Hepatocyte (in vitro differentiated cells): ENCODE measurements at regions not wholly inside any gene's neighbourhood (a gene's known extent, or its start where the extent isn't known, plus 50 kb on each side); places are given as distances from the start of the nearest gene placed in this dataset.

Experiments
- DNase-seq: peaks from one replicate; pipeline ENCODE4 v3.0.0-alpha.2; 2016; ENCODE audit warnings: low spot score
- H2AFZ ChIP-seq: fragments of 200-600 bp; sonication (generic); 2 replicates; pipeline ENCODE4 v1.6.0; 2016; ENCODE audit warnings: antibody characterized with exemption, mild to moderate bottlenecking
- H3K27ac ChIP-seq: fragments of 200-600 bp; sonication (generic); 2 replicates; pipeline ENCODE4 v1.5.1; 2016; ENCODE audit warnings: mild to moderate bottlenecking
- H3K27me3 ChIP-seq: fragments of 200-600 bp; sonication (generic); 2 replicates; pipeline ENCODE4 v1.6.1; 2016
- H3K36me3 ChIP-seq: fragments of 200-600 bp; sonication (generic); replicated peaks from 2 replicates; pipeline ENCODE4 v1.5.1; 2016; ENCODE audit warnings: low read depth; ENCODE audit not compliant: insufficient read depth
- H3K4me1 ChIP-seq: fragments of 200-600 bp; sonication (generic); 2 replicates; pipeline ENCODE4 v1.5.1; 2016; ENCODE audit warnings: mild to moderate bottlenecking, moderate library complexity; ENCODE audit not compliant: insufficient read depth
- H3K4me2 ChIP-seq: fragments of 200-600 bp; sonication (generic); 2 replicates; pipeline ENCODE4 v1.6.0; 2016
- H3K4me3 ChIP-seq: fragments of 200-600 bp; sonication (generic); 2 replicates; pipeline ENCODE4 v1.5.1; 2016; ENCODE audit warnings: mild to moderate bottlenecking
- H3K79me2 ChIP-seq: fragments of 200-600 bp; sonication (generic); 2 replicates; pipeline ENCODE4 v1.6.0; 2017; ENCODE audit warnings: mild to moderate bottlenecking
- H3K9me2 ChIP-seq: fragments of 200-600 bp; sonication (generic); replicated peaks from 2 replicates; pipeline ENCODE4 v1.6.0; 2017; ENCODE audit warnings: mild to moderate bottlenecking; ENCODE audit not compliant: insufficient read depth
- H3K9me3 ChIP-seq: fragments of 200-600 bp; sonication (generic); 2 replicates; pipeline ENCODE4 v1.5.1; 2016; ENCODE audit warnings: low read depth, mild to moderate bottlenecking
- H4K20me1 ChIP-seq: fragments of 200-600 bp; sonication (generic); 2 replicates; pipeline ENCODE4 v1.6.0; 2016; ENCODE audit warnings: mild to moderate bottlenecking; ENCODE audit not compliant: insufficient read depth, poor library complexity, severe bottlenecking
- EZH2 ChIP-seq: fragments of 200-600 bp; sonication (generic); IDR thresholded peaks from 2 replicates; pipeline ENCODE4 v1.6.1; 2016; ENCODE audit warnings: antibody characterized with exemption, mild to moderate bottlenecking, borderline replicate concordance
- EZH2phosphoT487 ChIP-seq: fragments of 200-600 bp; sonication (generic); IDR thresholded peaks from one replicate; pipeline ENCODE4 v1.6.1; 2018; ENCODE audit warnings: antibody characterized with exemption, mild to moderate bottlenecking, low read depth, moderate library complexity; ENCODE audit not compliant: unreplicated experiment, severe bottlenecking
- WGBS: methylation state at CpG from one replicate; pipeline ENCODE4 v1.1.6; 2016; ENCODE audit warnings: low lambda C conversion rate; ENCODE audit errors: missing lambda C conversion rate; 5-methylcytosine and 5-hydroxymethylcytosine counted together
- TF ChIP-seq, protein P1 (sequence below): fragments of 200-600 bp; sonication (generic); IDR thresholded peaks from 2 replicates; pipeline ENCODE4 v1.5.1; 2016; ENCODE audit warnings: antibody characterized with exemption, mild to moderate bottlenecking; ENCODE audit not compliant: poor library complexity

DNA sequence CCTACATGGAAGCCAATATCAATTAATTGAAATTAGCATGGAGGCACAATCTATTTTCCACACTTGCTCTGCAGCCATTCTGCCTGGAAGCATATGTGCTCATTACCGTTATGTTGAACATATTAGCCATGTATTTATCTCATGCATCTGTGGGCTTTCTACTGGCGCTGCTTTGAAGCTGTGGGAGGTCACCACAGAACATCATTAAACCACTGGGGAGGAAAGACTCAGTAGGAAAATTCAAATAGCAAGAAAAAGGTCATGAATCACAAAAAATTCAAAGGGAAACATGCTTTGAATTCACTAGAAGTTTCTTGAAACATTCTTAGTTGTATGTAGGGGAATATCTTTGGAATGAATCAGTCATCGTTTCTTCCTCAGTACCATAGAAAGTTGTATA lies 652.5 kb downstream of the EDEM1 start:
- DNase-seq: no peak
- WGBS: 74% methylated on average over 3 of the region's 3 CpGs
- H3K9me2 ChIP-seq: no peaks in the 10 kb centered on the region
- H3K4me1 ChIP-seq: no peaks in the 10 kb centered on the region
- no peaks in the 10 kb centered on the region for H3K79me2 ChIP-seq
- no peaks in the 10 kb centered on the region for H3K9me3 ChIP-seq
- H2AFZ ChIP-seq: no peak overlapping the region
- no peak overlapping the region for H3K27ac ChIP-seq
- no peak overlapping the region for H3K4me3 ChIP-seq
- no peaks in the 10 kb centered on the region for H3K36me3 ChIP-seq
- TF ChIP-seq, protein P1, sequence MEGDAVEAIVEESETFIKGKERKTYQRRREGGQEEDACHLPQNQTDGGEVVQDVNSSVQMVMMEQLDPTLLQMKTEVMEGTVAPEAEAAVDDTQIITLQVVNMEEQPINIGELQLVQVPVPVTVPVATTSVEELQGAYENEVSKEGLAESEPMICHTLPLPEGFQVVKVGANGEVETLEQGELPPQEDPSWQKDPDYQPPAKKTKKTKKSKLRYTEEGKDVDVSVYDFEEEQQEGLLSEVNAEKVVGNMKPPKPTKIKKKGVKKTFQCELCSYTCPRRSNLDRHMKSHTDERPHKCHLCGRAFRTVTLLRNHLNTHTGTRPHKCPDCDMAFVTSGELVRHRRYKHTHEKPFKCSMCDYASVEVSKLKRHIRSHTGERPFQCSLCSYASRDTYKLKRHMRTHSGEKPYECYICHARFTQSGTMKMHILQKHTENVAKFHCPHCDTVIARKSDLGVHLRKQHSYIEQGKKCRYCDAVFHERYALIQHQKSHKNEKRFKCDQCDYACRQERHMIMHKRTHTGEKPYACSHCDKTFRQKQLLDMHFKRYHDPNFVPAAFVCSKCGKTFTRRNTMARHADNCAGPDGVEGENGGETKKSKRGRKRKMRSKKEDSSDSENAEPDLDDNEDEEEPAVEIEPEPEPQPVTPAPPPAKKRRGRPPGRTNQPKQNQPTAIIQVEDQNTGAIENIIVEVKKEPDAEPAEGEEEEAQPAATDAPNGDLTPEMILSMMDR: no peak
- no peaks in the 10 kb centered on the region for H3K27me3 ChIP-seq
- no peaks in the 10 kb centered on the region for H4K20me1 ChIP-seq
- no peak overlapping the region for H3K4me2 ChIP-seq

DNA sequence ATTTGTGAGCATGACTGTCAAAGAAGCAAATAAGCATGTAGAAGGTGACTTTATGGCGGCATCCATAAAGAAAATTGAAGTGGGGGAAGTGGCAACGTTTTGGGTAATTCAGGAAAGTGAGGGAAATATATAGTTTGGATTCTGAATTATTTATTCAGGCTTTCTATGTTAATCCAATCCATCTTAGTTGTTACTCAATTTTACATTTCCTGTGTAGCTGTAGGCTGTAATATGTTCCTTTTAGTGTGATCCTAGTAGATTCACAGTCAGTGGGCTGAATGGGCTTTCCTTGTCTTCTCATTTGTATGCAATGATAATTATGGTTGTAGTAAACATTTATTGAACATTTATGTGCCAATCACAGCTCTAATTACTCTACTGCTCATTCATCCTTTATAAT lies 654.1 kb downstream of the EDEM1 start:
- H3K9me3 ChIP-seq: no peaks in the 10 kb centered on the region
- DNase-seq: no peak
- 65% methylated on average over 2 of the region's 2 CpGs for WGBS
- no peaks in the 10 kb centered on the region for H4K20me1 ChIP-seq
- no peak overlapping the region for H3K4me2 ChIP-seq
- H3K4me1 ChIP-seq: no peaks in the 10 kb centered on the region
- TF ChIP-seq EZH2phosphoT487: no peak
- TF ChIP-seq, protein P1: no peak
- TF ChIP-seq EZH2: no peak
- H3K36me3 ChIP-seq: no peaks in the 10 kb centered on the region
- no peak overlapping the region for H3K27ac ChIP-seq
- no peaks in the 10 kb centered on the region for H3K9me2 ChIP-seq
- no peak overlapping the region for H3K4me3 ChIP-seq
- no peak overlapping the region for H2AFZ ChIP-seq
- no peaks in the 10 kb centered on the region for H3K79me2 ChIP-seq
- H3K27me3 ChIP-seq: no peaks in the 10 kb centered on the region

GRCh38 chr3:5846261-5846660 lies 658.8 kb downstream of the EDEM1 start:
- Histone ChIP-seq H2AFZ (no peak overlapping the region), H3K27ac (no peak overlapping the region), H3K4me2 (no peak overlapping the region), H3K4me1 (no peaks in the 10 kb centered on the region), H3K9me3 (no peaks in the 10 kb centered on the region), H3K9me2 (no peaks in the 10 kb centered on the region), H3K27me3 (no peaks in the 10 kb centered on the region), H3K4me3 (no peak overlapping the region), H4K20me1 (no peaks in the 10 kb centered on the region), H3K79me2 (no peaks in the 10 kb centered on the region), H3K36me3 (no peaks in the 10 kb centered on the region)
- WGBS: 75% methylated on average over 1 of the region's 1 CpG
- no peak for DNase-seq
- TF ChIP-seq, protein P1: no peak
- TF ChIP-seq EZH2 (no peak), EZH2phosphoT487 (no peak)

GRCh38 chr3:5861151-5861550 lies 673.6 kb downstream of the EDEM1 start:
- no peak overlapping the region for H3K4me2 ChIP-seq
- no peak overlapping the region for H2AFZ ChIP-seq
- H3K27ac ChIP-seq: no peak overlapping the region
- H3K27me3 ChIP-seq: no peaks in the 10 kb centered on the region
- no peak for DNase-seq
- H3K9me3 ChIP-seq: no peaks in the 10 kb centered on the region
- no peaks in the 10 kb centered on the region for H3K4me1 ChIP-seq
- no peaks in the 10 kb centered on the region for H3K79me2 ChIP-seq
- H4K20me1 ChIP-seq: no peaks in the 10 kb centered on the region
- no peak for TF ChIP-seq EZH2phosphoT487
- TF ChIP-seq, protein P1: no peak
- no peak for TF ChIP-seq EZH2
- no peaks in the 10 kb centered on the region for H3K36me3 ChIP-seq
- H3K4me3 ChIP-seq: no peak overlapping the region
- no peaks in the 10 kb centered on the region for H3K9me2 ChIP-seq
- 80% methylated on average over 3 of the region's 3 CpGs for WGBS
